ENCODE measurements at regions not wholly inside any gene's neighbourhood (a gene's known extent, or its start where the extent isn't known, plus 50 kb on each side); places are given as distances from the start of the nearest gene placed in this dataset.

DNA sequence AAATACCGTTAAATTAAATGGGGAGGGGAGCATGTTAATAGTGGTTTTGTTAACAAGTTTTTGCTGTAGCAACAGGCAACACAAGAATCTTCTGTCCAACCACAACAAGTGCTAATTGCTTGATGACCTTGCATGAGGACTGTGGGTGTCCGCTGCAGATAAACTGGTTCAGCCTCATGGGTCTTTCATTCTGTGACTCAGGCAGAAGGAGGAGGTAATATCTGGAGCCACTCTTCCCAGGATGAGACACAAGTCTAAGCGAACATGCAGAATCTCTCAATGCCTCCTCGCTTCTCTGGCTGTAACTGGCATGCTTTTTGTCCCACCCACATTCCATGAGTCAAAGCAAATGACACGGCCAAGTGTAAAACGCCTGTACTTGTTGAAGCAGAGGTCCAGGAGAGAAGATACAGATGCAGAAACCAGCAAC, 56.6 kb upstream of the MYO16 start:
- Histone ChIP-seq H3K27ac (ENCODE audit: low read length in 2 of 2) (no peak overlapping the region), H2AFZ (ENCODE audit: insufficient read depth, low read depth, low read length, poor library complexity, severe bottlenecking) (no peak overlapping the region), H3K4me1 (ENCODE audit: control insufficient read depth in 2 of 2, insufficient read depth in 2 of 2, low read length in 2 of 2) (no peaks in the 10 kb centered on the region), H3K9ac (ENCODE audit: low read length) (no peak overlapping the region), H3K4me2 (replicated peaks; ENCODE audit: low read depth, low read length, poor library complexity, severe bottlenecking) (no peak overlapping the region), H3K36me3 (replicated peaks in 1 of 2; ENCODE audit: control extremely low read depth in 1 of 2, control insufficient read depth in 1 of 2, extremely low read depth in 1 of 2, insufficient read depth in 2 of 2, low read length in 1 of 2) (no peaks in the 10 kb centered on the region), H3K27me3 (replicated peaks in 1 of 4; ENCODE audit: control extremely low read depth in 1 of 4, control insufficient read depth in 3 of 4, insufficient read depth in 4 of 4, low read length in 3 of 4) (no peaks in the 10 kb centered on the region), H3K4me3 (ENCODE audit: control extremely low read depth in 1 of 5, extremely low read depth in 1 of 5, insufficient read depth in 1 of 5, low read depth in 2 of 5, low read length in 4 of 5) (no peak overlapping the region), H3K79me2 (ENCODE audit: control insufficient read depth, insufficient read depth, low read length) (no peaks in the 10 kb centered on the region), H3K9me3 (ENCODE audit: control extremely low read depth in 1 of 3, control insufficient read depth in 2 of 3, insufficient read depth in 1 of 3, low read length in 2 of 3) (peaks cover 0 to 6% (median 0%) of the 10 kb centered on the region in 3 donors), H4K20me1 (ENCODE audit: control insufficient read depth, insufficient read depth, low read length, poor library complexity, severe bottlenecking) (no peaks in the 10 kb centered on the region)
- Mint-ChIP-seq H3K27me3 (no peaks in the 10 kb centered on the region), H3K4me1 (no peaks in the 10 kb centered on the region), H3K9me3 (ENCODE audit: insufficient read depth) (no peaks in the 10 kb centered on the region), H3K27ac (no peak overlapping the region), H3K4me3 (no peak overlapping the region)
- ChIA-PET POLR2A (no interaction called here), CTCF (no interaction called here)
- intact Hi-C loops (cut with micrococcal nuclease) = no loop called here
- ATAC-seq (ENCODE audit: low read depth) (no peak), DNase-seq (no peak)
- WGBS (ENCODE audit: insufficient coverage) = no CpG with 5 or more reads among the region's 6 CpGs
- TF ChIP-seq EZH2 (IDR thresholded peaks at IDR 0.05; ENCODE audit: borderline replicate concordance, insufficient read depth, low read depth, low read length, poor library complexity, severe bottlenecking) = no peak
- TF ChIP-seq, protein P1, sequence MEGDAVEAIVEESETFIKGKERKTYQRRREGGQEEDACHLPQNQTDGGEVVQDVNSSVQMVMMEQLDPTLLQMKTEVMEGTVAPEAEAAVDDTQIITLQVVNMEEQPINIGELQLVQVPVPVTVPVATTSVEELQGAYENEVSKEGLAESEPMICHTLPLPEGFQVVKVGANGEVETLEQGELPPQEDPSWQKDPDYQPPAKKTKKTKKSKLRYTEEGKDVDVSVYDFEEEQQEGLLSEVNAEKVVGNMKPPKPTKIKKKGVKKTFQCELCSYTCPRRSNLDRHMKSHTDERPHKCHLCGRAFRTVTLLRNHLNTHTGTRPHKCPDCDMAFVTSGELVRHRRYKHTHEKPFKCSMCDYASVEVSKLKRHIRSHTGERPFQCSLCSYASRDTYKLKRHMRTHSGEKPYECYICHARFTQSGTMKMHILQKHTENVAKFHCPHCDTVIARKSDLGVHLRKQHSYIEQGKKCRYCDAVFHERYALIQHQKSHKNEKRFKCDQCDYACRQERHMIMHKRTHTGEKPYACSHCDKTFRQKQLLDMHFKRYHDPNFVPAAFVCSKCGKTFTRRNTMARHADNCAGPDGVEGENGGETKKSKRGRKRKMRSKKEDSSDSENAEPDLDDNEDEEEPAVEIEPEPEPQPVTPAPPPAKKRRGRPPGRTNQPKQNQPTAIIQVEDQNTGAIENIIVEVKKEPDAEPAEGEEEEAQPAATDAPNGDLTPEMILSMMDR (IDR thresholded peaks at IDR 0.05) = no peak

DNA sequence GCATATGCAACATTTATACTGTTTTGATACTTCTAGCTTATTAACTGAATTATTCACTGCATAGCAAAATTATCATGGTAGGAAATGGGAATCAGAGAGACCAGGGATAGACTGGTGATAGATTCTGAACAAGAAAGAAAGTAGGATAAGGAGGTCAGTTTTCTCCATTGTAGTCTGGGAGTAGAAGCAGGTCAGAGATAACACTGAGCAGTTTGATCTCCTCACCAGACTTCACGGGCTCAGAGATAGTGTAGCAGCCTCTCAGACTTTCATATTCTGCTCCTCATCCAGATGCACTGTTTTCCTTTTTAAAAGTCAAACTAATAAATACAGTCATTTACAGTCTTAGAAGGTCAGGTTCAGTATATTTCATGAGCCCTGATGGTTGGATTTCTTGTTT, 56.0 kb upstream of the MYO16 start:
- ChIA-PET POLR2A (no interaction called here), CTCF (no interaction called here)
- no peaks in the 10 kb centered on the region for H3K4me1 ChIP-seq (ENCODE audit: control insufficient read depth in 2 of 2, insufficient read depth in 2 of 2, low read length in 2 of 2)
- intact Hi-C loops (cut with micrococcal nuclease) = no loop called here
- H3K36me3 ChIP-seq (replicated peaks in 1 of 2; ENCODE audit: control extremely low read depth in 1 of 2, control insufficient read depth in 1 of 2, extremely low read depth in 1 of 2, insufficient read depth in 2 of 2, low read length in 1 of 2) = no peaks in the 10 kb centered on the region
- no peak for ATAC-seq (ENCODE audit: low read depth)
- no peaks in the 10 kb centered on the region for H3K4me1 Mint-ChIP-seq
- H3K27ac Mint-ChIP-seq = no peak overlapping the region
- H3K27me3 ChIP-seq (replicated peaks in 1 of 4; ENCODE audit: control extremely low read depth in 1 of 4, control insufficient read depth in 3 of 4, insufficient read depth in 4 of 4, low read length in 3 of 4) = no peaks in the 10 kb centered on the region
- H3K9ac ChIP-seq (ENCODE audit: low read length) = no peak overlapping the region
- H3K9me3 ChIP-seq (ENCODE audit: control extremely low read depth in 1 of 3, control insufficient read depth in 2 of 3, insufficient read depth in 1 of 3, low read length in 2 of 3) = peaks cover 0 to 6% (median 0%) of the 10 kb centered on the region in 3 donors
- WGBS (ENCODE audit: insufficient coverage) = no CpG with 5 or more reads among the region's 1 CpG
- no peak overlapping the region for H3K4me3 Mint-ChIP-seq
- TF ChIP-seq EZH2 (IDR thresholded peaks at IDR 0.05; ENCODE audit: borderline replicate concordance, insufficient read depth, low read depth, low read length, poor library complexity, severe bottlenecking) = no peak
- no peak overlapping the region for H3K4me3 ChIP-seq (ENCODE audit: control extremely low read depth in 1 of 5, extremely low read depth in 1 of 5, insufficient read depth in 1 of 5, low read depth in 2 of 5, low read length in 4 of 5)
- no peak overlapping the region for H3K4me2 ChIP-seq (replicated peaks; ENCODE audit: low read depth, low read length, poor library complexity, severe bottlenecking)
- H3K27me3 Mint-ChIP-seq = no peaks in the 10 kb centered on the region
- no peak for DNase-seq
- no peaks in the 10 kb centered on the region for H3K79me2 ChIP-seq (ENCODE audit: control insufficient read depth, insufficient read depth, low read length)
- no peak overlapping the region for H2AFZ ChIP-seq (ENCODE audit: insufficient read depth, low read depth, low read length, poor library complexity, severe bottlenecking)
- no peaks in the 10 kb centered on the region for H3K9me3 Mint-ChIP-seq (ENCODE audit: insufficient read depth)
- H4K20me1 ChIP-seq (ENCODE audit: control insufficient read depth, insufficient read depth, low read length, poor library complexity, severe bottlenecking) = no peaks in the 10 kb centered on the region
- H3K27ac ChIP-seq (ENCODE audit: low read length in 2 of 2) = no peak overlapping the region
